IMR-90 (cell line): ENCODE measurements at regions not wholly inside any gene's neighbourhood (a gene's known extent, or its start where the extent isn't known, plus 50 kb on each side); places are given as distances from the start of the nearest gene placed in this dataset.

Experiments used
- ATAC-seq: fragments of 200-7000 bp; cut with Tn5 transposase; 2 replicates; pipeline ENCODE4 v1.9.1; 2020; ENCODE audit warnings: low read depth, mild to moderate bottlenecking, moderate library complexity
- BruUV-seq: library from RNA; stranded (reverse); fragments of 400-500 nt; replicated peaks from 2 replicates; lab custom pipeline; 2021; lab: Mats Ljungman, UMichigan
- CTCF ChIA-PET: fragments of 300-600 bp; formaldehyde crosslinking; extraction: SDS; loops from one replicate; lab custom pipeline; 2021; ENCODE audit warnings: antibody characterized with exemption; lab: Yijun Ruan, JAX
- POLR2A ChIA-PET: fragments of 300-600 bp; sonication (Branson Sonifier 250); formaldehyde crosslinking; loops from one replicate; lab custom pipeline; 2022; ENCODE audit warnings: antibody characterized with exemption; ENCODE audit not compliant: unreplicated experiment; lab: Charles Lee
- DNase-seq: peaks from one replicate; pipeline ENCODE4 v3.0.0; 2013
- H2AFZ ChIP-seq: replicated peaks from 2 replicates; pipeline ENCODE3; 2013; ENCODE audit warnings: low read length, mild to moderate bottlenecking; ENCODE audit not compliant: poor library complexity
- H2AK5ac ChIP-seq: 2 replicates; pipeline ENCODE4 v1.6.1; 2013; ENCODE audit warnings: low read depth, low read length, inconsistent platforms
- H2AK9ac ChIP-seq: replicated peaks from 2 replicates; pipeline ENCODE3; 2013; ENCODE audit warnings: mild to moderate bottlenecking, low read depth, low read length, moderate library complexity; ENCODE audit not compliant: poor library complexity
- H2BK120ac ChIP-seq: 2 replicates; pipeline ENCODE4 v1.6.1; 2013; ENCODE audit warnings: low read depth, low read length, inconsistent platforms
- H2BK15ac ChIP-seq: 3 replicates; pipeline ENCODE4 v1.6.1; 2013; ENCODE audit warnings: low read depth, low read length, inconsistent platforms
- H2BK20ac ChIP-seq: 2 replicates; pipeline ENCODE4 v1.6.1; 2013; ENCODE audit warnings: low read depth, mild to moderate bottlenecking, inconsistent platforms, low read length, moderate library complexity
- H2BK5ac ChIP-seq: 2 replicates; pipeline ENCODE4 v1.6.1; 2013; ENCODE audit warnings: mild to moderate bottlenecking, low read depth, low read length, inconsistent platforms; ENCODE audit not compliant: poor library complexity, severe bottlenecking
- H3K14ac ChIP-seq: replicated peaks from 2 replicates; pipeline ENCODE4 v1.6.1; 2013; ENCODE audit warnings: low read depth, low read length, inconsistent platforms
- H3K18ac ChIP-seq: 2 replicates; pipeline ENCODE4 v1.6.1; 2013; ENCODE audit warnings: low read depth, low read length, control low read depth
- H3K23ac ChIP-seq: 2 replicates; pipeline ENCODE4 v1.6.1; 2013; ENCODE audit warnings: low read depth, low read length, inconsistent platforms
- H3K27ac ChIP-seq: 2 replicates; pipeline ENCODE4 v1.5.1; 2013; ENCODE audit warnings: mild to moderate bottlenecking, control low read depth, low read length; ENCODE audit not compliant: insufficient read depth
- H3K27me3 ChIP-seq: 2 replicates; pipeline ENCODE4 v1.6.1; 2013; ENCODE audit warnings: low read length; ENCODE audit not compliant: control insufficient read depth, insufficient read depth
- H3K36me3 ChIP-seq: 2 replicates; pipeline ENCODE4 v1.6.1; 2013; ENCODE audit warnings: low read length, mixed read lengths; ENCODE audit not compliant: control insufficient read depth, insufficient read depth
- H3K4ac ChIP-seq: 2 replicates; pipeline ENCODE4 v1.6.1; 2013; ENCODE audit warnings: low read depth, low read length, inconsistent platforms
- H3K4me1 ChIP-seq: 2 replicates; pipeline ENCODE4 v1.6.1; 2013; ENCODE audit warnings: low read length, mixed read lengths; ENCODE audit not compliant: control insufficient read depth, insufficient read depth
- H3K4me2 ChIP-seq: 2 replicates; pipeline ENCODE4 v1.6.1; 2013; ENCODE audit warnings: low read depth, mild to moderate bottlenecking, control low read depth, low read length, moderate library complexity
- H3K4me3 ChIP-seq: 2 replicates; pipeline ENCODE4 v1.5.1; 2013; ENCODE audit warnings: low read depth, mild to moderate bottlenecking, control low read depth, low read length, moderate library complexity; ENCODE audit not compliant: insufficient read depth
- H3K56ac ChIP-seq: 2 replicates; pipeline ENCODE4 v1.6.1; 2013; ENCODE audit warnings: low read length, inconsistent platforms; ENCODE audit not compliant: insufficient read depth; ENCODE audit errors: extremely low read depth
- H3K79me1 ChIP-seq, 2 experiments: 2 replicates each; pipeline ENCODE4 v1.6.1; 2013; ENCODE audit warnings: low read length in 2 of 2, inconsistent platforms in 1 of 2, low read depth in 1 of 2
- H3K9ac ChIP-seq: 2 replicates; pipeline ENCODE4 v1.6.1; 2013; ENCODE audit warnings: low read depth, low read length, control low read depth
- H3K9me1 ChIP-seq: 2 replicates; pipeline ENCODE4 v1.6.1; 2013; ENCODE audit warnings: low read length, inconsistent platforms; ENCODE audit not compliant: insufficient read depth
- H3K9me3 ChIP-seq: 2 replicates; pipeline ENCODE4 v1.6.1; 2013; ENCODE audit warnings: low read length; ENCODE audit not compliant: control insufficient read depth, insufficient read depth
- H4K20me1 ChIP-seq: 2 replicates; pipeline ENCODE4 v1.6.1; 2013; ENCODE audit warnings: low read length, inconsistent platforms; ENCODE audit not compliant: insufficient read depth
- H4K5ac ChIP-seq: 2 replicates; pipeline ENCODE4 v1.6.1; 2013; ENCODE audit warnings: mild to moderate bottlenecking, low read depth, low read length, control low read depth
- H4K8ac ChIP-seq, 2 experiments: 2 replicates each; pipeline ENCODE4 v1.6.1; 2013; ENCODE audit warnings: low read depth in 2 of 2, low read length in 2 of 2, control low read depth in 1 of 2, inconsistent platforms in 1 of 2
- H4K91ac ChIP-seq: 2 replicates; pipeline ENCODE4 v1.6.1; 2013; ENCODE audit warnings: low read depth, low read length, inconsistent platforms; ENCODE audit not compliant: insufficient read depth
- CHD1 ChIP-seq: IDR thresholded peaks from 2 replicates; pipeline ENCODE4 v1.6.1; 2012; ENCODE audit warnings: low read depth, low read length, improper control_type of control experiment
- MAFK ChIP-seq: IDR thresholded peaks from 2 replicates; pipeline ENCODE4 v1.6.1; 2012; ENCODE audit warnings: low read depth, low read length, improper control_type of control experiment
- MAZ ChIP-seq: IDR thresholded peaks from 2 replicates; pipeline ENCODE4 v1.6.1; 2012; ENCODE audit warnings: low read depth, mild to moderate bottlenecking, low read length, improper control_type of control experiment, moderate library complexity, borderline replicate concordance
- RAD21 ChIP-seq: IDR thresholded peaks from 2 replicates; pipeline ENCODE4 v1.6.1; 2012; ENCODE audit warnings: low read length, improper control_type of control experiment
- SMC3 ChIP-seq: fragments of 150-350 bp; IDR thresholded peaks from 2 replicates; pipeline ENCODE4 v1.6.1; 2016; ENCODE audit warnings: low read depth, mild to moderate bottlenecking, antibody characterized with exemption, low read length, moderate library complexity
- WGBS, 2 experiments: methylation state at CpG; one replicate each; pipeline versions ENCODE4 v1.1.5 to v1.1.7; 2013; ENCODE audit warnings: missing lambda C conversion rate in 2 of 2; ENCODE audit not compliant: insufficient read length in 1 of 2; ENCODE audit errors: extremely low coverage in 2 of 2; 5-methylcytosine and 5-hydroxymethylcytosine counted together
- dilution Hi-C: fragments of 300-500 bp; cut with HindIII; formaldehyde crosslinking; loops from one replicate; pipeline ENCODE4 v1.14.3; 2018; ENCODE audit warnings: low sequenced_read_pairs; ENCODE audit not compliant: unreplicated experiment
- in situ Hi-C: fragments of 300-500 bp; cut with MboI; formaldehyde crosslinking; loops from 3 replicates; pipeline ENCODE4 v1.14.3; 2019; ENCODE audit warnings: low sequenced_read_pairs, inconsistent platforms, mixed read lengths
- intact Hi-C: fragments of 100-400 bp; cut with micrococcal nuclease; formaldehyde crosslinking; loops from 2 replicates; pipeline ENCODE4 v1.10.0; 2022

DNA sequence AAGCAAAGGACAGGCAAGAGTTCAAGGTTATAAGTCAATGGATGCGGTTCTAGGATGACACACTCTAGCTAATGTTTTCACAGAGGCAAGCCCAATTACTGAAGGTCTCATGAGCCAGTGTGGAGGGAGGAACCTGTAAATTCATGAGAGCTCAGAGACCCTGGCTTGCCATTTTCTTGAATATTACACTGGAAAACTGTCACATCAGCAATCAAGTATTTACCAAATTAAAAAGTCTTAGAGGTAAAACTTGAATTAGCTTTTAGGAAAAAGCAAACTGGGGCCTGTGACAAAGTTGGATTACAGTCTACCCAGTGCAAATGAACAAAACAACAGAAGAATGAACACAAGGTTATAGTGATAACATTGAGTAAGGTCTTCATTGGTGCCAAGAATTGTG is 636.9 kb upstream of the TLE4 start:
- peaks cover 6% of the 10 kb centered on the region for H3K4me1 ChIP-seq
- peak overlapping the region in 1 of 2 experiments; percentile 8; a peak in 1 of 4 replicates for H4K8ac ChIP-seq
- H3K23ac ChIP-seq: no peak overlapping the region
- H3K27ac ChIP-seq: no peak overlapping the region
- ATAC-seq: no peak
- H3K56ac ChIP-seq: no peak overlapping the region
- intact Hi-C loops: no loop called here
- no CpG with 5 or more reads among the region's 1 CpG for WGBS, 2 experiments
- H2BK20ac ChIP-seq: peak overlapping the region; percentile 23; the same call in 1 of the 2 replicates
- ChIA-PET POLR2A (no interaction called here), CTCF (interaction anchor here (0.7 kb wide), 1 partner anchor 10 kb away, joined by 4 read pairs; no protein-coding TSS in a partner anchor)
- H3K4me3 ChIP-seq: no peak overlapping the region
- no peak overlapping the region for H3K4me2 ChIP-seq
- no peaks in the 10 kb centered on the region for H3K9me3 ChIP-seq
- no peaks in the 10 kb centered on the region for H3K79me1 ChIP-seq
- H4K20me1 ChIP-seq: no peaks in the 10 kb centered on the region
- H2BK5ac ChIP-seq: no peak overlapping the region
- no peak overlapping the region for H3K18ac ChIP-seq
- in situ Hi-C loops: no loop called here
- H2BK15ac ChIP-seq: peak overlapping the region; percentile 47; the same call in 2 of the 3 replicates
- H3K4ac ChIP-seq: no peak overlapping the region; the same call in 1 of the 2 replicates
- no peak overlapping the region for H2AK9ac ChIP-seq
- BruUV-seq: no TSS peak
- H4K5ac ChIP-seq: no peak overlapping the region
- peak overlapping the region; percentile 47 for H2BK120ac ChIP-seq
- TF ChIP-seq RAD21: no peak
- no peak for TF ChIP-seq MAZ
- TF ChIP-seq SMC3: no peak
- no peak for TF ChIP-seq CHD1
- peak; percentile 61; the same call in 1 of the 2 replicates for TF ChIP-seq MAFK
- no peak for DNase-seq
- H3K27me3 ChIP-seq: no peaks in the 10 kb centered on the region
- H3K36me3 ChIP-seq: no peaks in the 10 kb centered on the region
- H4K91ac ChIP-seq: peak overlapping the region; percentile 28; the same call in 1 of the 2 replicates
- no peak overlapping the region for H3K9ac ChIP-seq
- dilution Hi-C loops: no loop called here
- no peak overlapping the region for H3K14ac ChIP-seq
- H2AFZ ChIP-seq: no peak overlapping the region
- 0 out of 2 replicates have a peak overlapping the region, but pooled peaks have one; percentile 5 for H2AK5ac ChIP-seq
- H3K9me1 ChIP-seq: 0 out of 2 replicates have a peak, but pooled peaks cover 3% of the 10 kb centered on the region
